ENCODE measurements at regions not wholly inside any gene's neighbourhood (a gene's known extent, or its start where the extent isn't known, plus 50 kb on each side); places are given as distances from the start of the nearest gene placed in this dataset.

DNA sequence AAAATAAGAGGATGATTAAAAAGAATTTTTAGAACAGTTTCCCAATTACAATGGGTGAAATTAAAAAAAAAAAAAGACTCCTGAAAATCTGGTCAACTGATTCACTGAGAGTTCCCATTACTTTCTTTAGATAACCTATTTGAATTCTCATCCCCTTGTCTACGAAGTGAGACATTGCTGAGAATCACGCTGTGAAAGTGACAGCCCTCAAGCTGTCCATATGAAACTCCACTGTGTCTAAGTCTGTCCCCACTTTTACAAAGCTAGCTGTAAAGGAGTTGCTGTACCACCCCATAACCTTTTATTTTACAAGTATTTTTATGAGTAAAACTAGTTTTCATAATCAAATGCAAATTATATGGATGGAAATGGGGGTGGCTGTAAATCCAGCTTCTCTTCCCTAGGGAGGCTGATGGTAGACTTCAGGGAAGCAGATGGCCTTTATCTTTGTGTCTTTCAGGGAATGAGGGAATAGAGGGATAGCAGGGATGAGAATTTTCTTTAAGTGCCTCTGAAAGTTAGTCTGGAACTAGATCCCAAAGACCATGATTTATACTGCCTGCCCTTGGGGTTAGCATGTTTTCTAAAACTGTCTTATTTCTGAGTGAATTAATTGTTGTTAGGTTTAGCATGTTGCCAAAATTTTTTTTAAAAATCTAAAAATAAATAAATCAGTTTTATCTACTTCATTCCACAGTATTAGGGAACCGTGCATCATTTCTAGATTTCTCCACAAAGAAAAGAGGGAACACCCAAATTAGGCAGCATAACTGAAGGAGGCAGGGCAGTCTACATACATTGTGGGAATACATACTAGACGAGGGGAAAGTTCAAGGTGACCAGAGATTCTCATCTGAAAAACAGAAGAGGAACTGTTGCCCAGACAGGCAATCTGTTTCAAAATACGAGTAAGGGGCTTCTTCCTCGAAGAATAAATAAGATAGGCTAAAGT lies 1219.1 kb downstream of the UQCRFS1 start:
- no peak for FAIRE-seq
- Histone ChIP-seq H3K27me3 (ENCODE audit: control insufficient read depth in 2 of 2, insufficient read depth in 2 of 2, low read length in 2 of 2) (no peaks in the 10 kb centered on the region), H3K4me1 (ENCODE audit: control insufficient read depth, extremely low read depth, insufficient read depth, low read length) (no peaks in the 10 kb centered on the region), H3K9ac (replicated peaks; ENCODE audit: extremely low read depth, insufficient read depth, low read length) (no peak overlapping the region), H3K79me2 (ENCODE audit: control insufficient read depth, insufficient read depth, low read length) (no peaks in the 10 kb centered on the region), H3K9me1 (replicated peaks; ENCODE audit: control insufficient read depth, extremely low read depth, insufficient read depth, low read length) (no peaks in the 10 kb centered on the region), H2AFZ (ENCODE audit: low read depth, low read length) (no peak overlapping the region), H3K4me3 (replicated peaks in 1 of 3; ENCODE audit: insufficient read depth in 1 of 3, low read depth in 1 of 3, low read length in 3 of 3) (no peak overlapping the region), H3K36me3 (ENCODE audit: control insufficient read depth in 2 of 2, extremely low read depth in 1 of 2, insufficient read depth in 2 of 2, low read length in 2 of 2) (no peaks in the 10 kb centered on the region), H3K27ac (ENCODE audit: insufficient read depth, low read depth, low read length) (no peak overlapping the region), H4K20me1 (replicated peaks; ENCODE audit: control insufficient read depth, extremely low read depth, insufficient read depth, low read length) (no peaks in the 10 kb centered on the region), H3K9me3 (replicated peaks; ENCODE audit: control insufficient read depth, insufficient read depth, low read length) (no peaks in the 10 kb centered on the region), H3K4me2 (ENCODE audit: insufficient read depth, low read length) (no peak overlapping the region)
- intact Hi-C loops (cut with micrococcal nuclease) = no loop called here
- ChIA-PET POLR2A (no interaction called here), CTCF (no interaction called here)
- TF ChIP-seq FOS (IDR thresholded peaks at IDR 0.05; ENCODE audit: borderline replicate concordance, insufficient read depth, low read length) (no peak), MYC (IDR thresholded peaks at IDR 0.05; ENCODE audit: low read depth, low read length) (no peak), CTCF (IDR thresholded peaks at IDR 0.05; ENCODE audit: extremely low read depth in 1 of 2, insufficient read depth in 1 of 2, low read depth in 1 of 2, low read length in 2 of 2) (no peak), POLR2A (IDR thresholded peaks at IDR 0.05; ENCODE audit: low read depth, low read length) (no peak), GATA2 (IDR thresholded peaks at IDR 0.05; ENCODE audit: insufficient read depth, insufficient read length, low read depth, low read length) (no peak), POLR2AphosphoS5 (IDR thresholded peaks at IDR 0.05; ENCODE audit: insufficient read depth, low read depth, low read length) (no peak), EZH2 (IDR thresholded peaks at IDR 0.05; ENCODE audit: borderline replicate concordance, low read depth, low read length, severe bottlenecking) (no peak), JUN (IDR thresholded peaks at IDR 0.05; ENCODE audit: borderline replicate concordance, insufficient read depth, insufficient read length, low read depth) (no peak)
- TF ChIP-seq, protein P1, sequence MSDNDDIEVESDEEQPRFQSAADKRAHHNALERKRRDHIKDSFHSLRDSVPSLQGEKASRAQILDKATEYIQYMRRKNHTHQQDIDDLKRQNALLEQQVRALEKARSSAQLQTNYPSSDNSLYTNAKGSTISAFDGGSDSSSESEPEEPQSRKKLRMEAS (IDR thresholded peaks at IDR 0.05; ENCODE audit: insufficient read depth, insufficient read length) = no peak
- dilution Hi-C loops (cut with MboI; ENCODE audit: extremely low pct_ligation_motif_present, low sequenced_read_pairs) = no loop called here
- no peak for DNase-seq (ENCODE audit: low read depth, low spot score)
- BruUV-seq (replicated peaks) = no TSS peak

All from endothelial cell of umbilical vein (primary cell).